HG03135 (cell line): ENCODE measurements at regions not wholly inside any gene's neighbourhood (a gene's known extent, or its start where the extent isn't known, plus 50 kb on each side); places are given as distances from the start of the nearest gene placed in this dataset.

Source experiments
- ATAC-seq: cut with Tn5 transposase; IDR thresholded peaks from one replicate; pipeline ENCODE4 v1.9.1; 2021; ENCODE audit warnings: mild to moderate bottlenecking, moderate library complexity; ENCODE audit not compliant: unreplicated experiment

DNA sequence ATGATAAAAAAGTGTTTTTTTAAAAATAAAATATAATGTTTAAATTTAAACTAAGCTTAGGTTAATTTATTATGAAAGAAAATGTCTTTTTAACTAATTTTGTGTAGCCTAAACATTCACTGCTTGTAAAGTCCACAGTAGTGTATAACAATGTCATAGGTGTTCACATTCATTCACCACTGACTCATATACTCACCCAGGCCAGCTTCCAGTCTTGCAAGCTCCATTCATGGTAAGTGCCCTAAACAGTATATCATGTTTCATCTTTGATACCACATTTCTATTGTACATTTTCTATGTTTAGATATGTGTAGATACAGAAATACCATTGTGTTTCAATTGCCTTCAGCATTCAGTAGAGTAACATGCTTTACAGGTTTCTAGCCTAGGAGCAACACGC lies 530.3 kb downstream of the EPHA5 start:
- ATAC-seq: no peak

DNA sequence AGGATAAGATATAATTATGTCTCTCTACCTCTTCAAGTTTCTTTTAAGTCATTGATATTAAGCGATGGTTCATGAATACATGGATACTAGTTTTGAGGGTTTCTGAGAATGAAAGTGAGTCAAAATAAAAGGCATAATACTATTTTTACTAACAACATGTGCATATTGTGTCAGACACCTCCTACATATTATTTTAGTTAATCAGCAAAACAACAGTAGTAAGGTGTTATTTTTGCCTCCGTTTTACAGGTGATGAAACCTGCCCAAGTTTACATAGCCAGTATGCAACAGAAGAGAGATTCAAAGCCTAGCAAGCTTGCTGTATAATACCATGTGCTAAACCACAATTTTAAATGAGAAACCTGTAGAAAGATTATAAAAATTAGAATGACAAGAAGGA lies 544.1 kb downstream of the EPHA5 start:
- ATAC-seq: no peak

DNA sequence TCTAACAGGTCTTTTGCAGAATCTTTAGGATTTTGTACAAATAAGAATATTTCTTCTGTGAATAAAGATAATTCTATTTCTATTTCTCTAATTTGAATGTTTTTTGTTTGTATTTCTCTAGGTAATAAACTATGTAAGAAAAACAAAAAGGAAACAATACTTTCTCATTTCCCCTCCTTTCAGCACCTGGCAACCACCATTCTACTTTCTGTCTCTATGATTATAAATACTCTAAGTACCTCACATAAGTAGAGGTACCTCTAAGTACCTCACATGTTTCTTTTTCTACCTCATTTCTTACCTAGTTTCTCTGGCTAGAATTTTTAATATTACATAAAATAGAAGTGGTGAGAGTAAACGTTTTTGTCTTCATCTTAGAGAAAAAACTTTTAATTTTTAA lies 550.0 kb downstream of the EPHA5 start:
- no peak for ATAC-seq

DNA sequence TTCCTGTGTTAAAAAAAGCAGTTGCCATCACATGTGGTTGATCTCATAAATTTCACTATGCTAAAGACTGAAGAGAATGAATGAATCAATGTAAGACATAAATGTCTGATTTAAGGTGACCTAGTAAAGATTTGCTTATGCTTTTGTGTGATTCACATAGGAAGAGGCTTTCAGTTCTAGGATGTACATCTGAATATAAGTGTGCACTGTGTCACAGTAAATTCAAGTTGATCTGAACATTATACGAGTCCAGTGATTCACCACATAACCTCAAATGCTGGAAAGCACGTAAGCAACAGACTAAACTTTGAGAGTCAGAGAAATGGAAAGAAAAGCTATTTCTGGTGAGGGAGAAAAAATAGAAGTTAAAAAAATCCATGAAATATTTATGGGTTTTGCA lies 567.9 kb downstream of the EPHA5 start:
- ATAC-seq: no peak

DNA sequence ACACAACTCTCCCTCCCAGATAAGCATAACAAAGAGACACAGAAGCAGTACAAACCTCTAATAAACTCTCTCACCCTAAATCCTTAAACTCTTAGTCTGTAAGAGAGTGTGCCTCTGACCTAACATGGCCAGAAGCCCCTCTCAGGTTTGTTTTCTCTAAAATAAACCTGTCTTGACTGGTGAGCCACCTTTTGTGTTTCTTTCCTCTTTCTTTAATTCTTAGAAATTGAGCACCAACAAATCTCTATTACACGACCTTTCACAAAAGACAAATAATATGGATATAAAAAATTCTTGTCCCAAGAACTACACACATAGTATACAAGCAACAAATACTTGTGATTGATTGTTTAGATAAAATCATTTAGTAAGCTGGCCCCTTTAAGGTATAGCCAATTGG lies 573.7 kb downstream of the EPHA5 start:
- no peak for ATAC-seq

DNA sequence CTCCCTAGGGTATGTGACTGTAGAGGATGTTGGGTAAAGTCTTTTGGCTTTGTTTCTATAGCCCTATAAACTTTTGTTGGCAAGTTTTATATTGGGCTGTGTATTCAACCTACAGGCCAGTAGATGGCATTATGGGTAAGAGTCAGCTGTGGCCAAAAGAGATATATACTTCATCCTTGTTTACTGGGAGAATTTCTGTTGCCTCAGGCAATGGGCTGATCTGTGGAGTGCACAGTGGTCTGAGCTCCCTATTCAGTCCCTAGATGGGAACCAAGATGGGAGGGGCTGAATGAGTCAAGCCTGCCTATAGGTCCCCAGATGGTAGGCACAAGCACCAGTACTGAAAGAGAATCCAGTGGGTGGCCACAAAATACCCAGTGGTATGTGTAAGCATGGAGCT lies 580.6 kb downstream of the EPHA5 start:
- ATAC-seq: no peak

DNA sequence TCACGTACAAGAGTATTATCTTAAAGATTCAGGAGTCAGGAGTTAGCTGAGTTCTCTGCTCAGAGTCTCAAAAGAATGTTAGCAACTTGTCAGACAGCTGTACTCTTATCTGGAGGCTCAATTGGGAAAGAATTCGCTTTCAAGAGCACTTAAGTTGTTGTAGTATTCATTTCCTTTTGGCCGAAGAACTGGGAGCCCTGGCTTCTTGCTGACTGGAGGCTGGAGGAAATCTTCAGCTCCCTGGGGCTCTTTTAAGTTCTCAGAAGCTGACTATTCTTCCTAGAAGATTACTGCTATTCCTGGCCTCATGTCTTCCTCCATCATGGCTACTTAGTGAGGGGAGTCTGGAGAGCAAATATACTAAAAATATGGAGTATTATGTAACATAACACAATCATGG lies 587.2 kb downstream of the EPHA5 start:
- no peak for ATAC-seq

DNA sequence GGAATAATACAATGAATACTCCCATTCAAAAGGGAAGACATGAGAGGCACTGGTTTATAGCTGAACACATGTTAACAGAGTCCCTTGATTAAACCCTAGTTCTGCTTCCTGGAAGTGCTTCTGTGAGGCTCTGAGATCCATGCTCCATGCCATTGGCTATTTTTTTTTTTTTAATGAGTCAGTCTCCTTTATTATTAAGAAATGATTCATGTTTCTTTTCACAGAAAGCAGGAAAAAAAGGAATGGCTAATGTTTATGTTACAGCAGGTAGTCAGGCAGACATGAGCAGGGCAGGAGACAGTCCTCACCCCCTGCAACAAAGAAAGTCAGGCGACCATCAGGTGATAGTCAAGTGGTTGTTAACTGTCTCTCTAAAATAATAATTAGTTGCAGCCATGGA lies 598.7 kb downstream of the EPHA5 start:
- no peak for ATAC-seq

DNA sequence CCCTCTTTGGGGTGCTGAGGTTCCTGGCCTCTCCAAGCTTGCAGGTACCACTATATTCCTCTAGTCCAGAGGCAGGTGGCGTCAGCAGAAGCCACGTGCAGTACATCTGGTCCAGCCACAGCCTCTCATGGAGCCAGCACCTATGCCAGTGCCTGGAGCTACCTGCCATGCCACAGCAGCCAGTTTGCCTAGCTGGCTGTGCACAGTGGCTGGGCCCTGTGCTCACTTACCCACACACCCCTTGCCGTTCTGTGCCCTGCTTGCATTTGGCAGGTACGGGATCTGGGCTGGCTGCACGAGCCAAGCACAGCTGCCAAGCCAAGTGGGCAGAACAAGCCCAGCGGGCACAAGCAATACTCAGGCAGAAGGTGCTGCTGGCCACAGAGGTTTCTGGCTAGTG lies 601.1 kb downstream of the EPHA5 start:
- ATAC-seq: no peak

DNA sequence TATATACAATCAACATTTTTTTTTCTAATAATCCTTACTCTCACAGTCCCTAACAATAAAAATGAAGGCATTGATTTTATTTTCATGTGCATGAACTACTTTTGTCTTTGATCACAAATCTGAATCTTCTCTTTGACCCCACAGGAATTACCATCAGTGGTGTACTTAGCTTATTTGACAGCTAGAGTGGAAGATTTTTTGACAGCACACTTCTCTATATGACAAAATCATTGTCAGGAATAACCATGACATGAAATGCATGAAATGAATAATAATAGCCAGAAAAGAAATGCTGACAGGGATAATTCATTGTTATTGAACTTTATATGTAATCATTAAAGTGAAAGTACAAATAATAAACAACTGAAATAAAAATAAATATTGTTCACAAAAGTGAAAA lies 604.2 kb downstream of the EPHA5 start:
- ATAC-seq: no peak

DNA sequence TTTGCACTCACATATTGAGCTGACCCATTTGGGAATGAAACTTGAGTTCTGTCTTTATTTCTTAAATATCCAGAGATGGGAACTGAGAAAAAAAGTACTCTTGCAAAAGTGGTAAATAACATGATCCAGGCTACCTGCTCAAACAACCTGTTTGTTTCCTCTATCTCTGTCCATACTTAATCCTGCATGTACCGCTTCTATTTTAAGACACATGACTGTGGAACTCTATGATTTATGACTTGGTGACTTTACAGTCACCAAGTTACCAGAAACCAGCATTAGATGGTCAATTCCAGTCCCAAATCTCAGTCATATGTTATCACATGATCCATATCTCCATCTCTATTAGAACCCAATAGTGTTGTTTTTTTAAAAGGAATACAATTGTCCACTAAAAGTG lies 606.7 kb downstream of the EPHA5 start:
- ATAC-seq: no peak

DNA sequence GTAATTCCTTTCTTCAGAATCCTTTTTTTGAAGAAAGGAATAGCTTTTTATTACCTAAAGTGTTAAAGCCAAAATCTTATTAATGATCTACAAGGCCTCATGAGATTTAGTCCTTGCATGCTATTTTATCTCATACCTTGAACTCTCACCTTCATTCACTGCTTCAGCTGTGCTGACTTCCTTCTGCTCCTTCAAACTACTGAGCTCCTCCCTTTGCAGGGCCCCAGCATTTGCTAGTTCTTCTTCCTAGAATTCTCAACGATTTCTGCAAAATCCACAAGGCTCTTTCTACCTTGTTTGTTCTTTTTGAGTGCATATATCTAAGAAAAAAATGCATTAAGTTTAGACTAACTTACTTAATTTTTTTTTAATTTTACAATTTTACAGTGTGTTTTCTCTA lies 619.5 kb downstream of the EPHA5 start:
- ATAC-seq: no peak

DNA sequence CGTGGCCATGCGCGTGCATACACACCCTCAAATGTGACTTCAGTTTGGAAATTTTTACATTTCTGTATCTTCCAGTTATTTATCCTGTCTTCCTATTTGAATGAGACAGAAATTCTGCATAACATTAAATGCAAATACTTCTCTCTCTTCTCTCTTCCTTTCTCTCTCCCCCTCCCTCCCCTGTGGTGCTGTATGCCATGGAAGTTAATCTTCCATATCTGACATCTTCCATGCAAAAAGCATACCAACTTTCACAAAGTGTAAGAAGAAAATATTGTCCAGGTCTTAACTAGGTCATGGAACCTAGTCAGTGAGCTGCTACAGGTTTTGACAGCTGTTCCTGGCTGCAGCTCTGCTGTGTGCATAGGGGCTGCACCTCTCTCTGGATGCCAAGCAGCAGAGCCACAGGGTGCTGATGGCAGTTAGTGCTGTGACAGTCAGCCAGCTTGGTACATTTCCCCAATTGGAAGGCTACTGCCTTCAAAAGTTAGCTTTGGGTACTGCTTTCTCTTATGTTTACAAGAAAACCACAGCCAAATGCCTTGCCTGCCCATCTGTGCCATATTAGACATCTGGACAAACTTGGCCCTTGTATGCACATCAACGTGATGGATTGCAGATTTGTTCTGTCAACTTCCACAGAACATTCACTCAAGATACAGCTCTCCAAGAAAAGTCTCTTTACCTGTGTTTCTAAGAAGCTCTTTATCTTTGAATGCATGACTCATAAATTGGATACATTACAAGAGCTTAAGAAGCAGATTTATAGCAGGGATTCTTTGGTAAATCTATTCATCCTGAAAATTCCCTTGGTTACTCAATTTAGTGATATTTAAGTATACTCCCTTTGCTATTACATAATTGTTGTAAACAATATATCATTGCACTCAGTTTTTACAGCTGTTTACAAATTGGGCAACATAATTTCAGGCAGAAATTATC lies 623.8 kb downstream of the EPHA5 start:
- no peak for ATAC-seq

DNA sequence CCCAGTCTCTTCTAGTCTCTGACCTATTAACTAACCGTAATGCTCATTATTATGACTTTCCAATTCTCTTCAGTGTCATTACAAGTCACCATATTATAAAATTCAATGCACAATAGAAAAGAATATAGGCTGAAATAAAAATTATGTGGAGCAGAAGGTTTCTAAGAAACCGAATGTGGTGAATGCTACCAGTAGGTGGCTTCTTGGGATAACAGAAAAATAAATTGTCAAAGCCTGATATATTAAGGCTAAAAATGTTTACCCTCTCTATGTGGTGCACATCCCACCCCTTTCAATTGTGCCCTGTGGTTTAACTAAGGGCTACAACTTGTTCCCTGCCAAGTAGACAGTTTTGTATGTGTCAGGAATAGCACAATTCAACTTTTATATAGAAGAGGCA lies 624.6 kb upstream of the TECRL start:
- ATAC-seq: no peak

DNA sequence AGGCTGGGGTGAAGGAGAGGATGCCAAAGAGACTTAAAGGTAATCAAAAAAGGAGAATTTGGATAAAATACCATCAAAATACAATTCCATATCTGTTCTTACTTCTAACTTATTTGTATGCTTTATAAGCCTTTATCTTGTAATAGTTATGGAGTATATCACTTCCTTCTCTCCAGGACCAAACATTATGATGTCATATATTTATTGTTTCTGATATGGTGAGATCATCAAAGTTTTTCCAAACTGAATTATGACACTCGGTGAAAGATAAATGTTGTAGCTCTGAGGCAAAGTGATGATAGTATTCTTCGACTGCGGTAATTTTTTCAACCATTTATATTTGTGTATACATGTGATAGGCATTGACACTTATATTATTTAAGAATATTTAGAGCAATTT lies 619.3 kb upstream of the TECRL start:
- no peak for ATAC-seq

DNA sequence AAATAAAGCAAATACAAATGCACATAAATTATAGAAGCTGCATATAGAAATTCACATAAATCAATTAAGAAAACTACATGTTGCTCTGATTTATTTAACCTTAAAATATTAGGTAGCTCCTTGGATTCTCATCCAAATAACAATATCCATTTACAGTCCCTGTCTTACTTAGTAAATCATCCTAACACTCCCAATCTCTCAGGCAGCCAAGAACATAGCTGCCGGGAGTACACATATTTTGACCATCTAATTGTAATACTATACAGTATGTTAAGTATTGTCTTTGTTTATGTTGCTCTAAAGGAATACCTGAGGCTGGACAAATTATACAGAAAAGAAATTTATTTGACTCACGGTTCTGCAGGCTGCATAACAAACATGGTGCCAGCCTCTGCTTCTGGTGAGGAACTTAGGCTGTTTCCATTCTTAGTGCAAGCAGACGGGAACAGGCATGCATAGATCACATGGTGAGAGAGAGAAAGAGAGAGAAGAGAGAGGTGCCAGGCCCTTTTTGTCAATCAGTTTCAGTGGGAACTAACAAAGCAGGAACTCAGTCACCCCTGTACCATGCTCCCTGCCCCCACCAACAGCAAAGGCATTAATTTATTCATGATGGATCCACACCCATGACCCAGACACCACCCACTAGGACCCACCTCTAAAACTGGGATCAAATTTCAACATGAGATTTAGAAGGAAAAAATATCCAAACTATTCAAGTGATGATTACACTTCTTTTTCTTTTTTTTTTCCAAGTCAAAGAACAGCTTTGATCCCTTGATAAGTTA lies 614.8 kb upstream of the TECRL start:
- no peak for ATAC-seq

DNA sequence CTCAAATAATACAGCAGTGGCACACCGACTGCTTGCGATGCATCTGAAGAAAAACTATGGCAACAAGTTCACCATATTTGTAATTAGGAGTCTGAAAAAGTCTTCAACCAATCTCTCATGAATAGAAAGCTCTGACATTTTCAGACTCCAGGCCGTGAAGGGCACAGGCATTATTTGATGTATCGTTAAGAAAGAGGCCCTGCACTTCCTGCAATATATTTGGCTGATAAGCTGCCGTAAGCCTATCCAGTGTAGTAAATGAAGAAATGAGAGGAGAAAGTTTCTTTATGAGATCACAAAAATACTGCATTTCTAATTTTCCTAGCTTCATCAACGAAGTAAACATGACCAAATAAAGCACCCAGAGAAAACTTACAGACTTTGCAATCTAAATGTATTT lies 613.8 kb upstream of the TECRL start:
- ATAC-seq: no peak

DNA sequence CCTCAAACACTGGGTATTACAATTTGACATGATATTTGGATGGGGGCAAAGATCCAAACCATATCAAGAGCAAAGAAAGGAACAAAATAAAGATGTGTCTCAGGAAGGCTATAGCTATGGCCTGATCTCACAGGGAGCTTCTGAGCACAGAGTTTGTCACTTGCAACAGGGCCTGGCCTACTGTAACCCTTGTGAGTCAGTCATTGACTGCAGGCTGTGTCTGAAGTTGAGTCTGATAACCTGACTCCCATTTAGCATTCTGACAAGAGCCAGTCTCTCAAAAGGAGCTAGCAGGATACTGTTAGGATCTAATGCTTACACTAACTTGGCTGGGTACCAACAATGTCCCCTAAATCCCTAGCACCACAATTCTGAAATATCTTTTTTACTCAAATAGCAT lies 612.5 kb upstream of the TECRL start:
- ATAC-seq: no peak

DNA sequence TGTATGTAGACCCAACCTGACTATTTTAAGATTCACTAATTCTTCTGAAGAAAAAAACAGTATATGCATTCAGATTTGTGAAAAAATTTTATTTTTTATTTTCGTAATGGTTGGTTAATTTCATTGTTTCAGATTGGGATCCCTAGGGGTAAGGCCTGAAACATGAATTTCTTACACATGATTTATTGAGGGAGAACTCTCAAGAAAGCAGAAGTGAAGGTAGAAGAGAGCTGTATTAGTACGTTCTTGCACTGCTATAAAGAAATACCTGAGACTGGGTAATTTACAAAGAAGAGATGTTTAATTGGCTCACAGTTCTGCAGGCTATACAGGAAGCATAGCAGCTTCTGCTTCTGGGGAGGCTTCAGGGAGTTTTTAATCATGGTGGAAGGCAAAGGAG lies 611.9 kb upstream of the TECRL start:
- no peak for ATAC-seq

DNA sequence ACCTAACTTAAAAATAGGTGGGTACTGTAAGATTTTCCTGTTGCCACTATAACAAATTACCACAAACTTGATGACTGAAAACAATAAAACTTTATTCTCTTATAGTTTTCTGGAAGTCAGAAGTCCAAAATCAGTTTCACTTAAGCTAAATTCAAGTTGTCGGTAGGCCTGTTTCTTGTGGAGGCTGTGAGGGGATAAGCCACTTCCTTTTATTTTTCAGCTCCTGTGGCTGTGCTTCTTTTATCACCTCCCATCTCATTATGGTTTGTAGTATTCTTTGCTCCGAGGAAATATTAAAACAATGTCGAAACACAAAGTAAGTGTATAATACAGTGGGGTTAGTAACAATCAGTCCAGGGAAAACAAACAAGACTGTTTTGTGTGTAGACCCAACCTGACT lies 610.5 kb upstream of the TECRL start:
- ATAC-seq: no peak

DNA sequence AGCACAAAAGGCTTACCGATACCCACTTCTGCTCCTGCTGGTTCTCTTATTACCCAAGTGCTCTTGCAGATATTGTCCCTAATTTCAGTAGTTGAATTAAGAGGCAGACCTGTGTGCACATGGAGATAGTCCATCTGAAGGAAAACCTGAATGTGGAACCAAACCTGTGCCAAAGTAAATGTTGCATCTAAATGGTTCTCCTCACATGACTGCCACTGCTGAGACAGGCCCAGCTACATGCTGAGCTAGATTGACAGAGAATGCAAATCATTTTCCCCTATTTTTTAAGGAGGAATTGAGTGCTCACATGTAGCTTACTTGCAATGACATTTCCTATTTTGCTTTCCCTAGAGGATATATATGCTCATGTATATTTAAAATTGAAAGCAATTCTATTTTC lies 609.1 kb upstream of the TECRL start:
- ATAC-seq: no peak

DNA sequence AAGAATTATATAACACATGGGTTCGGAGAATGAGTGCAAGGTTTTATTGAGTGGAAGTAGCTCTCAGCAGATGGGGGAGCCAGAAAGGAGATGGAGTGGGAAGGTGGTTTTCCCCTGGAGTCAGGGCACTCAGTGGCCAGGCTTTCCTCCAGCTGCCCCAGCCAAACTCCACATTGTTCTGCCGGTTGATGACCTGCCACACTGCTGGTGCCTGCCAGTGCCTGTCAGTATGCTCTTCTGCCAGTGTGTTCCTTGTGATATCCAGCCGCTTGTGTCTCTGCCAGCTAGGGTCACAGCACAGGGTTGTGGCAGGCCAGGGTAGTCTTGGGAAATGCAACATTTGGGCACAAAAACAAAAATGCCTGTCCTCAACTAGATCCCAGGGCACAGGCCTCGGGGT lies 604.8 kb upstream of the TECRL start:
- no peak for ATAC-seq
